ENCODE measurements at regions not wholly inside any gene's neighbourhood (a gene's known extent, or its start where the extent isn't known, plus 50 kb on each side); places are given as distances from the start of the nearest gene placed in this dataset.

- peaks cover 21% of the 10 kb centered on the region for H3K4me1 Mint-ChIP-seq (ENCODE audit: unreplicated experiment)
- no peak overlapping the region for H3K4me3 Mint-ChIP-seq
- no peak for TF ChIP-seq CTCF (conservative IDR thresholded peaks at IDR 0.05)
- no peak for DNase-seq (ENCODE audit: extremely low spot score, unreplicated experiment)
- H3K9me3 Mint-ChIP-seq = no peaks in the 10 kb centered on the region
- no peak overlapping the region for H3K27ac Mint-ChIP-seq
- H3K36me3 Mint-ChIP-seq = no peaks in the 10 kb centered on the region
- no peaks in the 10 kb centered on the region for H3K27me3 Mint-ChIP-seq
Measured at GRCh38 chr4:38601916-38602291, 62.1 kb upstream of the KLF3 start.

GRCh38 chr4:38603652-38604051 is 60.3 kb upstream of the KLF3 start:
- Mint-ChIP-seq H3K36me3 (peaks cover 5% of the 10 kb centered on the region), H3K27me3 (no peaks in the 10 kb centered on the region), H3K4me3 (no peak overlapping the region), H3K27ac (no peak overlapping the region), H3K4me1 (ENCODE audit: unreplicated experiment) (peaks cover 21% of the 10 kb centered on the region), H3K9me3 (no peaks in the 10 kb centered on the region)
- no peak for DNase-seq (ENCODE audit: extremely low spot score, unreplicated experiment)
- TF ChIP-seq CTCF (conservative IDR thresholded peaks at IDR 0.05) = no peak

GRCh38 chr4:38605181-38605752 is 58.7 kb upstream of the KLF3 start:
- no peak for TF ChIP-seq CTCF (conservative IDR thresholded peaks at IDR 0.05)
- Mint-ChIP-seq H3K9me3 (no peaks in the 10 kb centered on the region), H3K36me3 (peaks cover 5% of the 10 kb centered on the region), H3K27me3 (no peaks in the 10 kb centered on the region), H3K4me1 (ENCODE audit: unreplicated experiment) (peaks cover 21% of the 10 kb centered on the region), H3K4me3 (no peak overlapping the region), H3K27ac (peak overlapping the region; percentile 6)
- no peak for DNase-seq (ENCODE audit: extremely low spot score, unreplicated experiment)

- no peaks in the 10 kb centered on the region for H3K9me3 Mint-ChIP-seq
- peaks cover 8% of the 10 kb centered on the region for H3K36me3 Mint-ChIP-seq
- no peaks in the 10 kb centered on the region for H3K27me3 Mint-ChIP-seq
- no peak overlapping the region for H3K4me3 Mint-ChIP-seq
- DNase-seq (ENCODE audit: extremely low spot score, unreplicated experiment) = no peak
- peaks cover 24% of the 10 kb centered on the region for H3K4me1 Mint-ChIP-seq (ENCODE audit: unreplicated experiment)
- peak overlapping the region; percentile 6 for H3K27ac Mint-ChIP-seq
- no peak for TF ChIP-seq CTCF (conservative IDR thresholded peaks at IDR 0.05)
Measured at GRCh38 chr4:38605753-38606586, 58.0 kb upstream of the KLF3 start.

GRCh38 chr4:38606587-38606905 is 57.5 kb upstream of the KLF3 start:
- peaks cover 9% of the 10 kb centered on the region for H3K36me3 Mint-ChIP-seq
- no peaks in the 10 kb centered on the region for H3K27me3 Mint-ChIP-seq
- no peak for TF ChIP-seq CTCF (conservative IDR thresholded peaks at IDR 0.05)
- H3K4me1 Mint-ChIP-seq (ENCODE audit: unreplicated experiment) = peaks cover 30% of the 10 kb centered on the region
- DNase-seq (ENCODE audit: extremely low spot score, unreplicated experiment) = no peak
- no peak overlapping the region for H3K4me3 Mint-ChIP-seq
- H3K9me3 Mint-ChIP-seq = no peaks in the 10 kb centered on the region
- H3K27ac Mint-ChIP-seq = no peak overlapping the region

All from type B pancreatic cell (in vitro differentiated cells).